ENCODE measurements at regions not wholly inside any gene's neighbourhood (a gene's known extent, or its start where the extent isn't known, plus 50 kb on each side); places are given as distances from the start of the nearest gene placed in this dataset.
"Not testable (repeated sequence)": the region's sequence is repeated elsewhere in the genome, so short reads cannot be mapped to it uniquely, and the experiment has no call there.

GRCh38 chr4:67394879-67395278, 150.4 kb downstream of the CENPC start:
- Histone ChIP-seq H3K27me3 (peaks cover 21% of the 10 kb centered on the region), H3K27ac (no peak overlapping the region), H3K36me3 (no peaks in the 10 kb centered on the region), H3K9me3 (no peaks in the 10 kb centered on the region), H3K4me1 (ENCODE audit: control insufficient read depth in 1 of 2, insufficient read depth in 1 of 2, low read depth in 1 of 2, low read length in 1 of 2) (no peaks in the 10 kb centered on the region), H3K4me3 (ENCODE audit: low read depth in 1 of 2, low read length in 1 of 2) (no peak overlapping the region)
- no peak for TF ChIP-seq CTCF (IDR thresholded peaks at IDR 0.05)

GRCh38 chr4:67393699-67394281, 151.5 kb downstream of the CENPC start:
- no peak overlapping the region for H3K4me3 ChIP-seq (ENCODE audit: low read depth in 1 of 2, low read length in 1 of 2)
- no peaks in the 10 kb centered on the region for H3K9me3 ChIP-seq
- H3K4me1 ChIP-seq (ENCODE audit: control insufficient read depth in 1 of 2, insufficient read depth in 1 of 2, low read depth in 1 of 2, low read length in 1 of 2) = no peaks in the 10 kb centered on the region
- peaks cover 21% of the 10 kb centered on the region for H3K27me3 ChIP-seq
- no peak overlapping the region for H3K27ac ChIP-seq
- peak; percentile 54 for TF ChIP-seq CTCF (IDR thresholded peaks at IDR 0.05)
- H3K36me3 ChIP-seq = no peaks in the 10 kb centered on the region

GRCh38 chr4:67393007-67393406, 152.3 kb downstream of the CENPC start:
- Histone ChIP-seq H3K27ac (no peak overlapping the region), H3K36me3 (no peaks in the 10 kb centered on the region), H3K9me3 (no peaks in the 10 kb centered on the region), H3K27me3 (peaks cover 21% of the 10 kb centered on the region), H3K4me3 (ENCODE audit: low read depth in 1 of 2, low read length in 1 of 2) (no peak overlapping the region), H3K4me1 (ENCODE audit: control insufficient read depth in 1 of 2, insufficient read depth in 1 of 2, low read depth in 1 of 2, low read length in 1 of 2) (no peaks in the 10 kb centered on the region)
- TF ChIP-seq CTCF (IDR thresholded peaks at IDR 0.05) = no peak

GRCh38 chr4:67381406-67381804, 163.9 kb downstream of the CENPC start:
- H3K4me1 ChIP-seq (ENCODE audit: control insufficient read depth in 1 of 2, insufficient read depth in 1 of 2, low read depth in 1 of 2, low read length in 1 of 2); H3K4me3 ChIP-seq (ENCODE audit: low read depth in 1 of 2, low read length in 1 of 2); H3K27me3 ChIP-seq; H3K9me3 ChIP-seq; H3K27ac ChIP-seq; H3K36me3 ChIP-seq: not testable (repeated sequence)

- not testable (repeated sequence) for H3K27me3 ChIP-seq; H3K36me3 ChIP-seq; H3K4me1 ChIP-seq (ENCODE audit: control insufficient read depth in 1 of 2, insufficient read depth in 1 of 2, low read depth in 1 of 2, low read length in 1 of 2); H3K9me3 ChIP-seq; H3K4me3 ChIP-seq (ENCODE audit: low read depth in 1 of 2, low read length in 1 of 2); H3K27ac ChIP-seq
Observed at GRCh38 chr4:67380702-67381405, 164.4 kb downstream of the CENPC start.

- Histone ChIP-seq H3K4me3 (ENCODE audit: low read depth in 1 of 2, low read length in 1 of 2) (no peak overlapping the region), H3K9me3 (no peaks in the 10 kb centered on the region), H3K36me3 (no peaks in the 10 kb centered on the region), H3K4me1 (ENCODE audit: control insufficient read depth in 1 of 2, insufficient read depth in 1 of 2, low read depth in 1 of 2, low read length in 1 of 2) (no peaks in the 10 kb centered on the region), H3K27me3 (no peaks in the 10 kb centered on the region), H3K27ac (no peak overlapping the region)
- TF ChIP-seq CTCF (IDR thresholded peaks at IDR 0.05) = no peak
Observed at GRCh38 chr4:67380154-67380553, 165.1 kb downstream of the CENPC start.
